H1 (cell line): ENCODE measurements at regions not wholly inside any gene's neighbourhood (a gene's known extent, or its start where the extent isn't known, plus 50 kb on each side); places are given as distances from the start of the nearest gene placed in this dataset.
A peak's percentile ranks its signal among the peaks of the same experiment; 100 is the strongest.

ENCODE experiments used
- CTCF ChIA-PET: fragments of 300-600 bp; sonication (Branson Sonifier 250); formaldehyde crosslinking; loops from one replicate; lab custom pipeline; 2021; ENCODE audit not compliant: partially characterized antibody; lab: Charles Lee
- POLR2A ChIA-PET: fragments of 300-600 bp; sonication (Branson Sonifier 250); formaldehyde crosslinking; loops from one replicate; lab custom pipeline; 2021; ENCODE audit warnings: inconsistent platforms; ENCODE audit not compliant: partially characterized antibody; lab: Charles Lee
- DNase-seq, 2 experiments: peaks; one replicate each; pipeline versions ENCODE4 v3.0.0 to v3.0.0-alpha.2; 2010 to 2022; ENCODE audit warnings: low spot score in 2 of 2, low read depth in 1 of 2, mixed read lengths in 1 of 2
- FAIRE-seq: peaks from 2 replicates; lab custom pipeline; 2011; peaks lifted over from hg19 to GRCh38; lab: Jason Lieb, UNC
- H2AFZ ChIP-seq: 2 replicates; pipeline ENCODE4 v1.8.1; 2012; ENCODE audit warnings: low read length, inconsistent platforms
- H2AK5ac ChIP-seq: 2 replicates; pipeline ENCODE4 v1.6.1; 2013; ENCODE audit warnings: low read depth, low read length
- H2BK120ac ChIP-seq: replicated peaks from 2 replicates; pipeline ENCODE3; 2013; ENCODE audit warnings: low read depth, low read length, inconsistent platforms
- H2BK12ac ChIP-seq: 2 replicates; pipeline ENCODE4 v1.6.1; 2013; ENCODE audit warnings: low read depth, low read length
- H2BK15ac ChIP-seq: 2 replicates; pipeline ENCODE4 v1.6.1; 2013; ENCODE audit warnings: low read length
- H2BK20ac ChIP-seq: 2 replicates; pipeline ENCODE4 v1.6.1; 2013; ENCODE audit warnings: low read length
- H2BK5ac ChIP-seq: 2 replicates; pipeline ENCODE4 v1.6.1; 2013; ENCODE audit warnings: low read depth, low read length
- H3K14ac ChIP-seq: 2 replicates; pipeline ENCODE4 v1.6.1; 2013; ENCODE audit warnings: inconsistent platforms; ENCODE audit not compliant: insufficient read length
- H3K18ac ChIP-seq: 2 replicates; pipeline ENCODE4 v1.6.1; 2013; ENCODE audit warnings: low read length; ENCODE audit errors: extremely low read depth
- H3K23ac ChIP-seq: 2 replicates; pipeline ENCODE4 v1.6.1; 2013; ENCODE audit warnings: inconsistent platforms; ENCODE audit not compliant: insufficient read length
- H3K23me2 ChIP-seq: 2 replicates; pipeline ENCODE4 v1.6.1; 2013; ENCODE audit warnings: low read depth, low read length
- H3K27ac ChIP-seq: 2 replicates; pipeline ENCODE4 v1.6.1; 2011; ENCODE audit warnings: low read depth, low read length, inconsistent platforms
- H3K27me3 ChIP-seq, 4 experiments: replicated peaks in 1 of 4; 1 replicate in 1 of 4; 2 replicates in 3 of 4; pipeline versions ENCODE4 v1.6.1 to v1.8.1; 2011 to 2013; ENCODE audit warnings: low read length in 3 of 4, mild to moderate bottlenecking in 3 of 4, inconsistent platforms in 2 of 4, mixed read lengths in 2 of 4, moderate library complexity in 1 of 4; ENCODE audit not compliant: control insufficient read depth in 3 of 4, insufficient read depth in 3 of 4; ENCODE audit errors: extremely low read depth in 1 of 4
- H3K36me3 ChIP-seq, 4 experiments: 2 replicates each; pipeline versions ENCODE4 v1.6.1 to v1.8.1; 2011 to 2013; ENCODE audit warnings: mild to moderate bottlenecking in 4 of 4, low read length in 3 of 4, moderate library complexity in 2 of 4, control low read depth in 1 of 4, inconsistent platforms in 1 of 4; ENCODE audit not compliant: insufficient read depth in 4 of 4, control insufficient read depth in 2 of 4
- H3K4ac ChIP-seq: replicated peaks from 2 replicates; pipeline ENCODE3; 2013; ENCODE audit warnings: low read length, low read depth, mixed read lengths, inconsistent platforms; ENCODE audit not compliant: insufficient read length
- H3K4me1 ChIP-seq, 4 experiments: replicated peaks in 1 of 4; 1 replicate in 1 of 4; 2 replicates in 3 of 4; pipeline versions ENCODE4 v1.6.1 to v1.8.1; 2011 to 2013; ENCODE audit warnings: low read length in 3 of 4, inconsistent platforms in 2 of 4, mixed read lengths in 1 of 4; ENCODE audit not compliant: insufficient read depth in 4 of 4, control insufficient read depth in 3 of 4
- H3K4me2 ChIP-seq, 2 experiments: 2 replicates each; pipeline versions ENCODE4 v1.6.1 to v1.8.1; 2011 to 2013; ENCODE audit warnings: low read depth in 2 of 2, low read length in 2 of 2, control low read depth in 1 of 2, inconsistent platforms in 1 of 2, mild to moderate bottlenecking in 1 of 2; ENCODE audit not compliant: insufficient read depth in 1 of 2
- H3K4me3 ChIP-seq, 4 experiments: fragments of 200-600, 300-600 bp in 1 of 4; sonication (generic), shearing (Covaris generic), sonication (Bioruptor Twin) in 1 of 4; 2 replicates each; pipeline versions ENCODE4 v1.5.1 to v1.8.1; 2011 to 2016; ENCODE audit warnings: low read length in 4 of 4, low read depth in 3 of 4, control low read depth in 2 of 4, inconsistent platforms in 2 of 4, mild to moderate bottlenecking in 2 of 4, mixed read lengths in 1 of 4, moderate library complexity in 1 of 4; ENCODE audit not compliant: insufficient read depth in 2 of 4; ENCODE audit errors: extremely low read depth in 1 of 4
- H3K56ac ChIP-seq: replicated peaks from 2 replicates; pipeline ENCODE3; 2013; ENCODE audit warnings: low read depth, mild to moderate bottlenecking, mixed read lengths, low read length, inconsistent platforms; ENCODE audit not compliant: insufficient read length
- H3K79me1 ChIP-seq: 2 replicates; pipeline ENCODE4 v1.6.1; 2013; ENCODE audit warnings: low read depth, low read length, control low read depth
- H3K79me2 ChIP-seq, 2 experiments: 2 replicates each; pipeline versions ENCODE4 v1.6.1 to v1.8.1; 2012 to 2013; ENCODE audit warnings: low read length in 2 of 2, mild to moderate bottlenecking in 2 of 2, inconsistent platforms in 1 of 2; ENCODE audit not compliant: insufficient read depth in 2 of 2, control insufficient read depth in 1 of 2
- H3K9ac ChIP-seq, 4 experiments: replicated peaks in 1 of 4; 1 replicate in 1 of 4; 2 replicates in 3 of 4; pipeline versions ENCODE4 v1.6.1 to v1.8.1; 2011 to 2013; ENCODE audit warnings: low read depth in 3 of 4, low read length in 3 of 4, control low read depth in 2 of 4, mild to moderate bottlenecking in 2 of 4, moderate library complexity in 2 of 4, inconsistent platforms in 1 of 4; ENCODE audit errors: extremely low read depth in 1 of 4
- H3K9me3 ChIP-seq, 2 experiments: 2 replicates each; pipeline versions ENCODE4 v1.6.1 to v1.8.1; 2012 to 2013; ENCODE audit warnings: mild to moderate bottlenecking in 2 of 2, moderate library complexity in 2 of 2, control low read depth in 1 of 2, inconsistent platforms in 1 of 2, low read depth in 1 of 2, low read length in 1 of 2, mixed read lengths in 1 of 2; ENCODE audit not compliant: insufficient read depth in 2 of 2
- H4K20me1 ChIP-seq, 2 experiments: replicated peaks in 1 of 2; 2 replicates each; pipeline versions ENCODE3 to v1.8.1; 2011 to 2013; ENCODE audit warnings: inconsistent platforms in 2 of 2, low read length in 2 of 2, mild to moderate bottlenecking in 1 of 2; ENCODE audit not compliant: insufficient read depth in 2 of 2, control insufficient read depth in 1 of 2
- H4K5ac ChIP-seq: 2 replicates; pipeline ENCODE4 v1.6.1; 2013; ENCODE audit warnings: low read length, low read depth, mixed read lengths, inconsistent platforms; ENCODE audit not compliant: insufficient read length
- H4K8ac ChIP-seq: 2 replicates; pipeline ENCODE4 v1.8.0; 2013; ENCODE audit warnings: mild to moderate bottlenecking, moderate library complexity, low read length, inconsistent platforms; ENCODE audit not compliant: insufficient read depth; ENCODE audit errors: extremely low read depth
- H4K91ac ChIP-seq: replicated peaks from 2 replicates; pipeline ENCODE3; 2013; ENCODE audit warnings: low read length, mixed read lengths, inconsistent platforms; ENCODE audit not compliant: insufficient read length
- BCL11A ChIP-seq, 2 experiments: IDR thresholded peaks; one replicate each; pipeline ENCODE4 v1.6.1; 2011; ENCODE audit warnings: low read depth in 2 of 2, low read length in 2 of 2, mild to moderate bottlenecking in 2 of 2
- GTF2F1 ChIP-seq: IDR thresholded peaks from 2 replicates; pipeline ENCODE4 v1.6.1; 2012; ENCODE audit warnings: low read depth, low read length, improper control_type of control experiment, borderline replicate concordance
- NANOG ChIP-seq: IDR thresholded peaks from 2 replicates; pipeline ENCODE4 v1.6.1; 2011; ENCODE audit warnings: low read length, low read depth, mild to moderate bottlenecking, inconsistent platforms; ENCODE audit not compliant: insufficient read depth, poor library complexity, severe bottlenecking
- SRF ChIP-seq: IDR thresholded peaks from 2 replicates; pipeline ENCODE4 v1.6.1; 2011; ENCODE audit warnings: mild to moderate bottlenecking, low read depth, low read length, moderate library complexity
- TCF12 ChIP-seq: IDR thresholded peaks from 2 replicates; pipeline ENCODE4 v1.6.1; 2011; ENCODE audit warnings: low read depth, mild to moderate bottlenecking, low read length

GRCh38 chr3:132879656-132880055, 157.4 kb upstream of the NPHP3 start:
- H3K23ac ChIP-seq, result no peak overlapping the region
- POLR2A ChIA-PET, result interaction anchor here (1.1 kb wide), 1 partner anchor 42 kb away, joined by 3 read pairs; no protein-coding TSS in a partner anchor
- no peaks in the 10 kb centered on the region; a peak in 2 of 7 replicates for H3K27me3 ChIP-seq
- no peak overlapping the region for H3K4me3 ChIP-seq
- no peak overlapping the region for H2BK12ac ChIP-seq
- CTCF ChIA-PET, result interaction anchor here (1.3 to 1.5 kb wide), 2 partner anchors 22 to 49 kb away, joined by 3 read pairs; no protein-coding TSS in a partner anchor
- H4K5ac ChIP-seq, result no peak overlapping the region
- H3K14ac ChIP-seq, result no peak overlapping the region
- H2BK5ac ChIP-seq, result no peak overlapping the region
- FAIRE-seq (peak; percentile 63), DNase-seq (peak in 1 of 2 experiments; percentile 19)
- peaks cover 0 to 5% of the 10 kb centered on the region in 2 experiments for H4K20me1 ChIP-seq
- H2AK5ac ChIP-seq, result no peak overlapping the region
- H3K79me2 ChIP-seq, result no peaks in the 10 kb centered on the region
- no peak overlapping the region for H2AFZ ChIP-seq
- peaks cover 7% of the 10 kb centered on the region; the same call in 1 of the 2 replicates for H3K23me2 ChIP-seq
- no peaks in the 10 kb centered on the region for H3K36me3 ChIP-seq
- H3K27ac ChIP-seq, result no peak overlapping the region
- H2BK120ac ChIP-seq, result no peak overlapping the region
- no peaks in the 10 kb centered on the region for H3K9me3 ChIP-seq
- H3K9ac ChIP-seq, result no peak overlapping the region
- no peak overlapping the region for H4K91ac ChIP-seq
- H3K4me1 ChIP-seq, result 0 out of 7 replicates have a peak, but pooled peaks cover 0 to 3% (median 0%) of the 10 kb centered on the region in 4 experiments
- no peak overlapping the region for H2BK15ac ChIP-seq
- H4K8ac ChIP-seq, result no peak overlapping the region
- 0 out of 4 replicates have a peak overlapping the region, but pooled peaks of 1 of the 2 experiments have one; percentile 5 for H3K4me2 ChIP-seq
- H2BK20ac ChIP-seq, result no peak overlapping the region
- TF ChIP-seq NANOG, result no peak
- TF ChIP-seq GTF2F1, result no peak
- TF ChIP-seq BCL11A (IDR thresholded peaks at IDR 0.05; ENCODE audit: low read depth in 2 of 2, low read length in 2 of 2), result no peak
- TF ChIP-seq TCF12, result 0 out of 2 replicates have a peak, but pooled peaks have one; percentile 30
- TF ChIP-seq SRF, result no peak
- H3K79me1 ChIP-seq, result peaks cover 2% of the 10 kb centered on the region; the same call in 1 of the 2 replicates
- no peak overlapping the region for H3K56ac ChIP-seq
- no peak overlapping the region for H3K4ac ChIP-seq
- no peak overlapping the region for H3K18ac ChIP-seq
